B cell (primary cell): ENCODE measurements at regions not wholly inside any gene's neighbourhood (a gene's known extent, or its start where the extent isn't known, plus 50 kb on each side); places are given as distances from the start of the nearest gene placed in this dataset.

Source experiments
- ATAC-seq: fragments of 200-7000 bp; cut with Tn5 transposase; one replicate; pipeline ENCODE4 v1.10.0; 2021; ENCODE audit warnings: low read depth, mild to moderate bottlenecking, moderate number of reproducible peaks, moderate library complexity
- CTCF ChIA-PET: fragments of 350-600 bp; sonication (Branson Sonifier 250); formaldehyde crosslinking; loops from one replicate; lab custom pipeline; 2021; ENCODE audit warnings: antibody characterized with exemption, inconsistent platforms; lab: Charles Lee
- POLR2A ChIA-PET: fragments of 350-600 bp; sonication (Branson Sonifier 250); formaldehyde crosslinking; loops from one replicate; lab custom pipeline; 2021; ENCODE audit warnings: antibody characterized with exemption; lab: Charles Lee
- DNase-seq: peaks from one replicate; pipeline ENCODE4 v3.0.0; 2013
- H2AFZ ChIP-seq: 2 replicates; pipeline ENCODE4 v1.6.1; 2012; ENCODE audit warnings: mild to moderate bottlenecking, low read depth, low read length; ENCODE audit not compliant: insufficient read depth, poor library complexity, severe bottlenecking
- H3K27ac ChIP-seq, 2 donors: 1 replicate in 1 of 2; 2 replicates in 1 of 2; pipeline ENCODE4 v1.5.1; 2012 to 2013; ENCODE audit warnings: low read length in 2 of 2, mild to moderate bottlenecking in 2 of 2, moderate library complexity in 1 of 2
- H3K27me3 ChIP-seq, 4 experiments: fragments of 200-600 bp in 1 of 4; sonication (generic) in 1 of 4; replicated peaks in 1 of 4; 1 replicate in 2 of 4; 2 replicates in 2 of 4; pipeline versions ENCODE4 v1.6.1 to v1.7.0; 2013 to 2016; ENCODE audit warnings: low read length in 3 of 4, mild to moderate bottlenecking in 2 of 4, mixed read lengths in 1 of 4, moderate library complexity in 1 of 4; ENCODE audit not compliant: insufficient read depth in 4 of 4, control insufficient read depth in 3 of 4; ENCODE audit errors: control extremely low read depth in 1 of 4
- H3K36me3 ChIP-seq, 2 experiments: replicated peaks in 1 of 2; 1 replicate in 1 of 2; 2 replicates in 1 of 2; pipeline versions ENCODE4 v1.6.1 to v1.7.1; 2013; ENCODE audit warnings: low read length in 1 of 2; ENCODE audit not compliant: insufficient read depth in 2 of 2, control insufficient read depth in 1 of 2; ENCODE audit errors: control extremely low read depth in 1 of 2, extremely low read depth in 1 of 2
- H3K4me1 ChIP-seq, 2 donors: fragments of 200-600 bp in 1 of 2; sonication (generic) in 1 of 2; 1 replicate in 1 of 2; 2 replicates in 1 of 2; pipeline versions ENCODE4 v1.5.1 to v1.6.1; 2013 to 2017; ENCODE audit warnings: low read length in 2 of 2; ENCODE audit not compliant: control insufficient read depth in 2 of 2, insufficient read depth in 2 of 2
- H3K4me2 ChIP-seq: replicated peaks from 2 replicates; pipeline ENCODE3; 2012; ENCODE audit warnings: mild to moderate bottlenecking, low read depth, low read length; ENCODE audit not compliant: poor library complexity, severe bottlenecking
- H3K4me3 ChIP-seq, 5 experiments: fragments of 200-600 bp in 1 of 5; sonication (generic) in 1 of 5; 1 replicate in 3 of 5; 2 replicates in 2 of 5; pipeline versions ENCODE4 v1.5.1 to v1.7.0; 2011 to 2016; ENCODE audit warnings: low read length in 4 of 5, mild to moderate bottlenecking in 4 of 5, low read depth in 2 of 5, control low read depth in 1 of 5, moderate library complexity in 1 of 5; ENCODE audit not compliant: insufficient read depth in 1 of 5; ENCODE audit errors: control extremely low read depth in 1 of 5, extremely low read depth in 1 of 5
- H3K79me2 ChIP-seq: fragments of 200-600 bp; sonication (generic); one replicate; pipeline ENCODE4 v1.6.0; 2016; ENCODE audit warnings: low read length; ENCODE audit not compliant: control insufficient read depth, insufficient read depth
- H3K9ac ChIP-seq: fragments of 200-600 bp; sonication (generic); 2 replicates; pipeline ENCODE4 v1.6.1; 2017; ENCODE audit warnings: mild to moderate bottlenecking, low read length, moderate library complexity
- H3K9me3 ChIP-seq, 3 donors: one replicate each; pipeline versions ENCODE4 v1.6.1 to v1.7.1; 2013; ENCODE audit warnings: low read length in 2 of 3; ENCODE audit not compliant: control insufficient read depth in 2 of 3, insufficient read depth in 1 of 3; ENCODE audit errors: control extremely low read depth in 1 of 3
- H4K20me1 ChIP-seq: 2 replicates; pipeline ENCODE4 v1.6.0; 2012; ENCODE audit warnings: mild to moderate bottlenecking, low read length; ENCODE audit not compliant: insufficient read depth, control insufficient read depth, poor library complexity, severe bottlenecking
- H3K27ac Mint-ChIP-seq: one replicate; pipeline ENCODE4 v1.8.0; 2021; ENCODE audit warnings: mixed read lengths
- H3K27me3 Mint-ChIP-seq: one replicate; pipeline ENCODE4 v1.8.0; 2021; ENCODE audit warnings: mixed read lengths
- H3K4me1 Mint-ChIP-seq: one replicate; pipeline ENCODE4 v1.8.0; 2021; ENCODE audit warnings: mixed read lengths
- H3K4me3 Mint-ChIP-seq: one replicate; pipeline ENCODE4 v1.8.0; 2021; ENCODE audit warnings: mixed read lengths
- H3K9me3 Mint-ChIP-seq: one replicate; pipeline ENCODE4 v1.8.0; 2022; ENCODE audit warnings: mixed read lengths; ENCODE audit not compliant: insufficient read depth
- CTCF ChIP-seq: fragments of 200-600 bp; IDR thresholded peaks from one replicate; pipeline ENCODE4 v1.8.0; 2022; ENCODE audit warnings: antibody characterized with exemption, mild to moderate bottlenecking
- EZH2 ChIP-seq: IDR thresholded peaks from 2 replicates; pipeline ENCODE4 v1.6.1; 2012; ENCODE audit warnings: borderline replicate concordance, low read depth, mild to moderate bottlenecking, moderate library complexity, low read length; ENCODE audit not compliant: insufficient read depth, poor library complexity, severe bottlenecking
- WGBS: methylation state at CpG from one replicate; pipeline ENCODE4 v1.1.5; 2013; ENCODE audit warnings: missing lambda C conversion rate; ENCODE audit not compliant: insufficient coverage; 5-methylcytosine and 5-hydroxymethylcytosine counted together
- intact Hi-C: fragments of 100-400 bp; cut with micrococcal nuclease; formaldehyde crosslinking; loops from one replicate; pipeline ENCODE4 v1.10.0; 2022

DNA sequence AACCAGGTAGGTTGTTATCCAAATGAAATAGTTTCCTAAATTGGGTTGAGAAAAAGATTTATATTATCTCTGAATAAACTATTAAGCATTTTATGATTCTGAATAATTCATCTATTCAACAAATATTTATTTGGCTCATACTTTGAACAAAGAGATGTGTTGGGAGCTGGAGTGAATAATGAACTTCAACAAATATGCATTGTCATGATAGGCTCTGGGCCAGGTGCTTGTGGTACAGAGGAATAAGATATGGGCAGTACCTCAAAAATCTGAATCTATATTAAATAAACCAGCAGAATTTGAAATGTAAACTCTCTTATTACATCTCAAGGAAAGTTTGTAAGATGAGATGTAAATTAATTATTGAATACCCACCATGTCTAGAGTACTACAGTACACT, 75.7 kb upstream of the DCLK2 start:
- no peak overlapping the region for H3K27ac ChIP-seq
- H3K27me3 Mint-ChIP-seq, result peaks cover 8% of the 10 kb centered on the region
- no peak overlapping the region for H3K4me3 Mint-ChIP-seq
- intact Hi-C loops, result no loop called here
- no peak for ATAC-seq
- peaks cover 2% of the 10 kb centered on the region for H3K4me1 Mint-ChIP-seq
- H3K79me2 ChIP-seq, result no peaks in the 10 kb centered on the region
- no peaks in the 10 kb centered on the region for H3K27me3 ChIP-seq
- no peak overlapping the region for H3K27ac Mint-ChIP-seq
- no peaks in the 10 kb centered on the region for H3K36me3 ChIP-seq
- no peak overlapping the region for H3K4me2 ChIP-seq
- H3K9me3 ChIP-seq, result no peaks in the 10 kb centered on the region
- H4K20me1 ChIP-seq, result no peaks in the 10 kb centered on the region
- no peak overlapping the region for H2AFZ ChIP-seq
- no peak for DNase-seq
- H3K4me1 ChIP-seq, result no peaks in the 10 kb centered on the region
- no peak overlapping the region for H3K9ac ChIP-seq
- POLR2A ChIA-PET, result no interaction called here
- TF ChIP-seq EZH2, result no peak
- no peak for TF ChIP-seq CTCF
- no peaks in the 10 kb centered on the region for H3K9me3 Mint-ChIP-seq
- CTCF ChIA-PET, result interaction anchor here (0.9 to 12.4 kb wide), 5 partner anchors 206 to 864 kb away, joined by 4 to 155 read pairs (median 4); no protein-coding TSS in a partner anchor
- H3K4me3 ChIP-seq, result no peak overlapping the region

- Mint-ChIP-seq H3K27ac (no peak overlapping the region), H3K27me3 (peaks cover 11% of the 10 kb centered on the region), H3K4me1 (peaks cover 2% of the 10 kb centered on the region), H3K4me3 (no peak overlapping the region), H3K9me3 (no peaks in the 10 kb centered on the region)
- DNase-seq (no peak), ATAC-seq (no peak)
- Histone ChIP-seq H3K27ac (no peak overlapping the region), H3K36me3 (no peaks in the 10 kb centered on the region), H3K9ac (no peak overlapping the region), H3K79me2 (no peaks in the 10 kb centered on the region), H3K4me3 (no peak overlapping the region), H3K4me1 (no peaks in the 10 kb centered on the region), H3K27me3 (peaks cover 0 to 4% (median 0%) of the 10 kb centered on the region in 4 experiments), H3K4me2 (no peak overlapping the region), H2AFZ (no peak overlapping the region), H3K9me3 (no peaks in the 10 kb centered on the region), H4K20me1 (no peaks in the 10 kb centered on the region)
- TF ChIP-seq CTCF (no peak), EZH2 (no peak)
- POLR2A ChIA-PET, result no interaction called here
- no CpG with 5 or more reads among the region's 1 CpG for WGBS
- CTCF ChIA-PET, result interaction anchor here (1.5 to 12.4 kb wide), 3 partner anchors 204 to 863 kb away, joined by 6 to 155 read pairs (median 7); no protein-coding TSS in a partner anchor
- intact Hi-C loops, result no loop called here
These were observed 73.8 kb upstream of the DCLK2 start for GRCh38 chr4:150004481-150004880.
